Breast epithelium (tissue), 4 donors: ENCODE measurements at regions not wholly inside any gene's neighbourhood (a gene's known extent, or its start where the extent isn't known, plus 50 kb on each side); places are given as distances from the start of the nearest gene placed in this dataset.

Experiments
- DNase-seq, 2 donors: peaks; one replicate each; pipeline ENCODE4 v3.0.0-alpha.2; 2019; ENCODE audit warnings: low spot score in 2 of 2
- H3K27ac ChIP-seq, 2 donors: fragments of 200-600 bp; sonication (generic) in 1 of 2; one replicate each; pipeline ENCODE4 v1.5.1; 2016 to 2019; ENCODE audit warnings: mild to moderate bottlenecking in 1 of 2
- H3K27me3 ChIP-seq, 2 donors: fragments of 200-600 bp; sonication (generic) in 1 of 2; one replicate each; pipeline versions ENCODE4 v1.5.1 to v1.6.0; 2017 to 2019; ENCODE audit warnings: control low read depth in 1 of 2, mild to moderate bottlenecking in 1 of 2
- H3K36me3 ChIP-seq: fragments of 200-600 bp; one replicate; pipeline ENCODE4 v1.5.1; 2019
- H3K4me1 ChIP-seq, 2 donors: fragments of 200-600 bp; sonication (generic); one replicate each; pipeline ENCODE4 v1.5.1; 2016 to 2019; ENCODE audit warnings: control low read depth in 1 of 2
- H3K4me3 ChIP-seq, 3 donors: fragments of 200-600 bp; sonication (generic); 1 replicate in 2 of 3; 2 replicates in 1 of 3; pipeline ENCODE4 v1.5.1; 2016 to 2019; ENCODE audit warnings: mild to moderate bottlenecking in 3 of 3, moderate library complexity in 2 of 3
- H3K9me3 ChIP-seq, 2 donors: fragments of 200-600 bp; sonication (generic) in 1 of 2; one replicate each; pipeline ENCODE4 v1.5.1; 2016 to 2019; ENCODE audit warnings: control low read depth in 1 of 2
- CTCF ChIP-seq, 3 donors: fragments of 450-650 bp; IDR thresholded peaks; one replicate each; pipeline ENCODE4 v1.5.1; 2016 to 2017; ENCODE audit warnings: antibody characterized with exemption in 3 of 3, mild to moderate bottlenecking in 3 of 3, moderate library complexity in 3 of 3
- POLR2A ChIP-seq: fragments of 450-650 bp; IDR thresholded peaks from one replicate; pipeline ENCODE4 v1.6.1; 2016; ENCODE audit warnings: antibody characterized with exemption, mild to moderate bottlenecking, moderate library complexity
- POLR2AphosphoS5 ChIP-seq, 3 donors: sonication (generic); formaldehyde crosslinking; IDR thresholded peaks; one replicate each; pipeline ENCODE4 v1.6.1; 2017; ENCODE audit warnings: antibody characterized with exemption in 3 of 3
- intact Hi-C: fragments of 100-400 bp; cut with DNase I; formaldehyde crosslinking; loops from one replicate; pipeline ENCODE4 v1.15.1; 2023; ENCODE audit warnings: low total_unique reads

- H3K4me3 ChIP-seq, result no peak overlapping the region
- intact Hi-C loops, result no loop called here
- no peak overlapping the region for H3K27ac ChIP-seq
- peaks cover 0 to 15% of the 10 kb centered on the region in 2 donors for H3K9me3 ChIP-seq
- H3K36me3 ChIP-seq, result no peaks in the 10 kb centered on the region
- H3K27me3 ChIP-seq, result no peaks in the 10 kb centered on the region
- H3K4me1 ChIP-seq, result no peaks in the 10 kb centered on the region
- no peak for DNase-seq
- TF ChIP-seq POLR2A, result no peak
- no peak for TF ChIP-seq CTCF (IDR thresholded peaks at IDR 0.05)
- TF ChIP-seq POLR2AphosphoS5 (IDR thresholded peaks at IDR 0.05), result no peak
Observed at GRCh38 chr7:124532166-124532565, 233.4 kb downstream of the GPR37 start.

GRCh38 chr7:124516911-124517310 is 248.7 kb downstream of the GPR37 start:
- TF ChIP-seq POLR2A (no peak), CTCF (IDR thresholded peaks at IDR 0.05) (no peak), POLR2AphosphoS5 (IDR thresholded peaks at IDR 0.05) (no peak)
- Histone ChIP-seq H3K4me3 (no peak overlapping the region), H3K4me1 (no peaks in the 10 kb centered on the region), H3K27ac (no peak overlapping the region), H3K36me3 (no peaks in the 10 kb centered on the region), H3K27me3 (no peaks in the 10 kb centered on the region), H3K9me3 (no peaks in the 10 kb centered on the region)
- intact Hi-C loops, result no loop called here
- no peak for DNase-seq

GRCh38 chr7:124515106-124515830 is 250.3 kb downstream of the GPR37 start:
- Histone ChIP-seq H3K27ac (no peak overlapping the region), H3K4me1 (no peaks in the 10 kb centered on the region), H3K27me3 (no peaks in the 10 kb centered on the region), H3K36me3 (no peaks in the 10 kb centered on the region), H3K9me3 (no peaks in the 10 kb centered on the region), H3K4me3 (no peak overlapping the region)
- intact Hi-C loops, result no loop called here
- no peak for DNase-seq
- TF ChIP-seq POLR2A (no peak), POLR2AphosphoS5 (IDR thresholded peaks at IDR 0.05) (no peak), CTCF (IDR thresholded peaks at IDR 0.05) (no peak)

- no peaks in the 10 kb centered on the region for H3K4me1 ChIP-seq
- H3K27me3 ChIP-seq, result no peaks in the 10 kb centered on the region
- intact Hi-C loops, result loop anchor here (5.0 kb wide), 1 partner anchor 488 kb away; no protein-coding TSS in a partner anchor
- DNase-seq, result no peak
- no peaks in the 10 kb centered on the region for H3K9me3 ChIP-seq
- TF ChIP-seq POLR2AphosphoS5 (IDR thresholded peaks at IDR 0.05) (no peak), POLR2A (no peak), CTCF (IDR thresholded peaks at IDR 0.05) (no peak)
- no peaks in the 10 kb centered on the region for H3K36me3 ChIP-seq
- no peak overlapping the region for H3K27ac ChIP-seq
- H3K4me3 ChIP-seq, result no peak overlapping the region
Observed at GRCh38 chr7:124514471-124514870, 251.1 kb downstream of the GPR37 start.

GRCh38 chr7:124497176-124497575 is 268.4 kb downstream of the GPR37 start:
- intact Hi-C loops, result no loop called here

More at GRCh38 chr7:124497176-124497575, 268.4 kb downstream of the GPR37 start:
- Histone ChIP-seq H3K27ac (no peak overlapping the region), H3K9me3 (no peaks in the 10 kb centered on the region), H3K4me3 (no peak overlapping the region), H3K27me3 (no peaks in the 10 kb centered on the region), H3K36me3 (no peaks in the 10 kb centered on the region), H3K4me1 (no peaks in the 10 kb centered on the region)
- no peak for DNase-seq
- TF ChIP-seq POLR2A (no peak), POLR2AphosphoS5 (IDR thresholded peaks at IDR 0.05) (no peak), CTCF (IDR thresholded peaks at IDR 0.05) (no peak)
